GM23338 (cell line): ENCODE measurements at regions not wholly inside any gene's neighbourhood (a gene's known extent, or its start where the extent isn't known, plus 50 kb on each side); places are given as distances from the start of the nearest gene placed in this dataset.

ENCODE experiments used
- ATAC-seq: fragments of 200-7000 bp; cut with Tn5 transposase; 3 replicates; pipeline ENCODE4 v1.9.1; 2020
- DNase-seq: peaks from one replicate; pipeline ENCODE4 v3.0.0-alpha.2; 2015; ENCODE audit warnings: low spot score
- H2AFZ ChIP-seq: fragments of 200-600 bp; sonication (generic); 2 replicates; pipeline ENCODE4 v1.8.0; 2016; ENCODE audit warnings: antibody characterized with exemption, mild to moderate bottlenecking, moderate library complexity
- H3F3A ChIP-seq: fragments of 200-600 bp; sonication (generic); replicated peaks from 2 replicates; pipeline ENCODE4 v1.8.0; 2017; ENCODE audit warnings: antibody characterized with exemption, mixed run types, low read depth
- H3K27ac ChIP-seq: fragments of 200-600 bp; sonication (generic); 2 replicates; pipeline ENCODE4 v1.6.1; 2016; ENCODE audit warnings: low read depth
- H3K27me3 ChIP-seq: fragments of 200-600 bp; sonication (generic); 2 replicates; pipeline ENCODE4 v1.8.0; 2016; ENCODE audit warnings: mild to moderate bottlenecking, mixed run types, moderate library complexity; ENCODE audit not compliant: insufficient read depth
- H3K36me3 ChIP-seq: fragments of 200-600 bp; sonication (generic); 2 replicates; pipeline ENCODE4 v1.8.0; 2016; ENCODE audit warnings: mild to moderate bottlenecking; ENCODE audit not compliant: insufficient read depth
- H3K4me1 ChIP-seq: fragments of 200-600 bp; sonication (generic); 2 replicates; pipeline ENCODE4 v1.8.0; 2016; ENCODE audit warnings: mild to moderate bottlenecking, moderate library complexity; ENCODE audit not compliant: insufficient read depth
- H3K4me2 ChIP-seq: fragments of 200-600 bp; sonication (generic); 2 replicates; pipeline ENCODE4 v1.7.1; 2017; ENCODE audit warnings: mixed run types
- H3K4me3 ChIP-seq: fragments of 200-600 bp; sonication (generic); 2 replicates; pipeline ENCODE4 v1.6.1; 2016; ENCODE audit warnings: mixed run types
- H3K79me2 ChIP-seq: fragments of 200-600 bp; sonication (generic); replicated peaks from 2 replicates; pipeline ENCODE4 v1.8.0; 2017; ENCODE audit warnings: mild to moderate bottlenecking; ENCODE audit not compliant: insufficient read depth
- H3K9me2 ChIP-seq: fragments of 200-600 bp; sonication (generic); 2 replicates; pipeline ENCODE4 v1.8.0; 2017; ENCODE audit not compliant: insufficient read depth
- H4K20me1 ChIP-seq: fragments of 200-600 bp; sonication (generic); replicated peaks from 2 replicates; pipeline ENCODE4 v1.8.0; 2017; ENCODE audit warnings: mild to moderate bottlenecking; ENCODE audit not compliant: insufficient read depth
- H3K27ac Mint-ChIP-seq: 2 replicates; pipeline ENCODE4 v1.8.0; 2020; ENCODE audit warnings: inconsistent platforms, mild to moderate bottlenecking, moderate library complexity, mixed read lengths
- H3K27me3 Mint-ChIP-seq: 3 replicates; pipeline ENCODE4 v1.8.0; 2022; ENCODE audit warnings: low read depth, mild to moderate bottlenecking, moderate library complexity, mixed read lengths, inconsistent platforms; ENCODE audit not compliant: insufficient read depth, poor library complexity
- H3K36me3 Mint-ChIP-seq: 3 replicates; pipeline ENCODE4 v1.8.0; 2021; ENCODE audit warnings: low read depth, mild to moderate bottlenecking, inconsistent platforms, moderate library complexity, mixed read lengths
- H3K4me1 Mint-ChIP-seq: 3 replicates; pipeline ENCODE4 v1.8.0; 2020; ENCODE audit warnings: mild to moderate bottlenecking, inconsistent platforms, mixed read lengths
- H3K4me3 Mint-ChIP-seq: 3 replicates; pipeline ENCODE4 v1.8.0; 2021; ENCODE audit warnings: moderate library complexity, mild to moderate bottlenecking, inconsistent platforms, mixed read lengths
- H3K9me3 Mint-ChIP-seq: 3 replicates; pipeline ENCODE4 v1.8.0; 2020; ENCODE audit warnings: moderate library complexity, mild to moderate bottlenecking, inconsistent platforms, mixed read lengths
- CREB1 ChIP-seq: fragments of 250-450 bp; sonication (Bioruptor Pico); IDR thresholded peaks from 2 replicates; pipeline ENCODE4 v1.5.0; 2020; ENCODE audit warnings: low read depth, mild to moderate bottlenecking, moderate library complexity
- JUNB ChIP-seq: IDR thresholded peaks from one replicate; pipeline ENCODE4 v1.6.1; 2016; ENCODE audit warnings: antibody characterized with exemption; ENCODE audit not compliant: unreplicated experiment
- NANOG ChIP-seq: IDR thresholded peaks from 2 replicates; pipeline ENCODE4 v1.6.1; 2016; ENCODE audit warnings: antibody characterized with exemption, borderline replicate concordance
- POLR2AphosphoS5 ChIP-seq: IDR thresholded peaks from 2 replicates; pipeline ENCODE4 v1.6.1; 2016; ENCODE audit warnings: antibody characterized with exemption, low read depth
- ZNF114 ChIP-seq: fragments of 250-450 bp; sonication (Bioruptor Pico); IDR thresholded peaks from 2 replicates; pipeline ENCODE4 v1.5.0; 2020; ENCODE audit warnings: mild to moderate bottlenecking, moderate library complexity
- ZNF331 ChIP-seq: fragments of 250-450 bp; sonication (Bioruptor Pico); IDR thresholded peaks from 2 replicates; pipeline ENCODE4 v1.5.0; 2020; ENCODE audit warnings: low read depth, mild to moderate bottlenecking, moderate library complexity
- TF ChIP-seq, protein P1 (sequence below): fragments of 250-450 bp; sonication (Bioruptor Pico); IDR thresholded peaks from 2 replicates; pipeline ENCODE4 v1.5.0; 2020; ENCODE audit warnings: mild to moderate bottlenecking, moderate library complexity
- TF ChIP-seq, protein P2 (sequence below): IDR thresholded peaks from one replicate; pipeline ENCODE4 v1.6.1; 2018; ENCODE audit warnings: antibody characterized with exemption; ENCODE audit not compliant: unreplicated experiment
- TF ChIP-seq, protein P3 (sequence below): IDR thresholded peaks from 2 replicates; pipeline ENCODE4 v1.6.1; 2016; ENCODE audit warnings: antibody characterized with exemption

DNA sequence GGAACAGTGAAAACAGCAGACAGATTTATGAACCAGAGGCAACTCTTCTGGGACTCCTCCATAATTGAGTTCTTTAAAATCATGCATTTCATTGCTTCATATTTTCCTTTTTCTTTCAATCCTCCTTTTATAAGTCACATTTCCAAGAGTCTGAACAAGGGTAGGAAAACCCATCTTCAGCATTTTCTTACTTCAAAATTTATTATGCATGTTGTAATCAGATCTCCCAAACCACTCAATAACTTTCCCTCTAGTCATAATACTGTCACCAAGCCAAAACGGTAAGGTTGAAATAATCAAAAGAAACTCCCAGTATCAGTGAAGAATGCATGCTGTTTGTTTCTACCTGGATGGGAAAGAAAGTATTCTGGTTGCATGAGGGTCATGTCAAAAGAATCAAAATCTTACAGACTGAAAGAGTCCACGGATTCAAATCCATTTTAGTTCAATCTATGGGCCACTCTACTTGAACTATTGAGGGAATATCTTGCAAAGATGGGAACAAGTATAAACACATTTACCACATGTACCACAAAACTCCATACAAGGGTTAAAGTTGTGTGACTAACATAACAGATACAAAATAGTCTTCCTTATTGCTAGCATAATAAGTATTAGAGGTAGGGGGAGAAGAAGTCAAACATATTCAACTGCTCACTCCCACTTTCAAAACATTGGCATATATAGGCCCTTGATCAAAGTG lies 797.3 kb downstream of the MAT2B start:
- DNase-seq (no peak), ATAC-seq (no peak)
- Mint-ChIP-seq H3K9me3 (no peaks in the 10 kb centered on the region), H3K4me3 (no peak overlapping the region), H3K27ac (no peak overlapping the region), H3K27me3 (no peaks in the 10 kb centered on the region), H3K36me3 (no peaks in the 10 kb centered on the region), H3K4me1 (peaks cover 4% of the 10 kb centered on the region; the same call in 2 of the 3 replicates)
- no peak overlapping the region for H3K27ac ChIP-seq
- TF ChIP-seq POLR2AphosphoS5 (no peak), CREB1 (CRISPR knock-in tag) (no peak), JUNB (no peak), ZNF114 (CRISPR knock-in tag) (no peak)
- no peaks in the 10 kb centered on the region for H3K27me3 ChIP-seq
- H3K79me2 ChIP-seq: no peaks in the 10 kb centered on the region
- H3K4me2 ChIP-seq: no peak overlapping the region
- H3K36me3 ChIP-seq: no peaks in the 10 kb centered on the region
- no peaks in the 10 kb centered on the region for H3F3A ChIP-seq
- no peaks in the 10 kb centered on the region; the same call in 1 of the 2 replicates for H3K4me1 ChIP-seq
- H4K20me1 ChIP-seq: no peaks in the 10 kb centered on the region
- no peaks in the 10 kb centered on the region; the same call in 1 of the 2 replicates for H3K9me2 ChIP-seq
- no peak overlapping the region for H3K4me3 ChIP-seq
- H2AFZ ChIP-seq: no peak overlapping the region

DNA sequence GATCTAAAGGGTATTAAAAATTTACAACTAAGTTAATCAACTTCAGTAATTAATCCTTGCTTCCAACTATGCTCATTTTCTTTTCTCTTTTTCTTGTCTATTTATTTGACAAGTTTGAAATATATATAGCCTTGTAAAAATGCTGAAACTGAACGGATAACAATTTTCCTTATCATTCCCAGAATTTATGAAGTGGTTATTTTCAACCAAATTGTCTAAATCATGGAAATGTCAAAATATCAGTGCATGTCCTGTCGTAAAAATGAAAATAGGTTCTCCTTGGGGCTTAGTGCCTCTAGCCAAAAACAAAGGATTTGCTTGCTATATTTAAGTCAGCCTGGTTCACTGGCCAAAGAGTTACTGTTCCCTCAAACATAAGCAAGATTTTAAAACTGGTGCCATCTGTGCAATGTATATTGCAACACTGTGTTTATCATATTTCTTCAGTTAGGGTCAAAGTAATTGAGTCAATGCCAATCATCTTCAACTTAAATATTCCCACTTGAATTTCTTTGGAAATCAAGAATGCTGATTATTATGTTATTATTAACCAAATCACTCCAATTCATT lies 798.3 kb downstream of the MAT2B start:
- no peak overlapping the region for H3K27ac Mint-ChIP-seq
- H3K27me3 Mint-ChIP-seq: no peaks in the 10 kb centered on the region
- H3K36me3 Mint-ChIP-seq: no peaks in the 10 kb centered on the region
- no peak for TF ChIP-seq NANOG
- TF ChIP-seq CREB1 (CRISPR knock-in tag): no peak
- TF ChIP-seq, protein P1, sequence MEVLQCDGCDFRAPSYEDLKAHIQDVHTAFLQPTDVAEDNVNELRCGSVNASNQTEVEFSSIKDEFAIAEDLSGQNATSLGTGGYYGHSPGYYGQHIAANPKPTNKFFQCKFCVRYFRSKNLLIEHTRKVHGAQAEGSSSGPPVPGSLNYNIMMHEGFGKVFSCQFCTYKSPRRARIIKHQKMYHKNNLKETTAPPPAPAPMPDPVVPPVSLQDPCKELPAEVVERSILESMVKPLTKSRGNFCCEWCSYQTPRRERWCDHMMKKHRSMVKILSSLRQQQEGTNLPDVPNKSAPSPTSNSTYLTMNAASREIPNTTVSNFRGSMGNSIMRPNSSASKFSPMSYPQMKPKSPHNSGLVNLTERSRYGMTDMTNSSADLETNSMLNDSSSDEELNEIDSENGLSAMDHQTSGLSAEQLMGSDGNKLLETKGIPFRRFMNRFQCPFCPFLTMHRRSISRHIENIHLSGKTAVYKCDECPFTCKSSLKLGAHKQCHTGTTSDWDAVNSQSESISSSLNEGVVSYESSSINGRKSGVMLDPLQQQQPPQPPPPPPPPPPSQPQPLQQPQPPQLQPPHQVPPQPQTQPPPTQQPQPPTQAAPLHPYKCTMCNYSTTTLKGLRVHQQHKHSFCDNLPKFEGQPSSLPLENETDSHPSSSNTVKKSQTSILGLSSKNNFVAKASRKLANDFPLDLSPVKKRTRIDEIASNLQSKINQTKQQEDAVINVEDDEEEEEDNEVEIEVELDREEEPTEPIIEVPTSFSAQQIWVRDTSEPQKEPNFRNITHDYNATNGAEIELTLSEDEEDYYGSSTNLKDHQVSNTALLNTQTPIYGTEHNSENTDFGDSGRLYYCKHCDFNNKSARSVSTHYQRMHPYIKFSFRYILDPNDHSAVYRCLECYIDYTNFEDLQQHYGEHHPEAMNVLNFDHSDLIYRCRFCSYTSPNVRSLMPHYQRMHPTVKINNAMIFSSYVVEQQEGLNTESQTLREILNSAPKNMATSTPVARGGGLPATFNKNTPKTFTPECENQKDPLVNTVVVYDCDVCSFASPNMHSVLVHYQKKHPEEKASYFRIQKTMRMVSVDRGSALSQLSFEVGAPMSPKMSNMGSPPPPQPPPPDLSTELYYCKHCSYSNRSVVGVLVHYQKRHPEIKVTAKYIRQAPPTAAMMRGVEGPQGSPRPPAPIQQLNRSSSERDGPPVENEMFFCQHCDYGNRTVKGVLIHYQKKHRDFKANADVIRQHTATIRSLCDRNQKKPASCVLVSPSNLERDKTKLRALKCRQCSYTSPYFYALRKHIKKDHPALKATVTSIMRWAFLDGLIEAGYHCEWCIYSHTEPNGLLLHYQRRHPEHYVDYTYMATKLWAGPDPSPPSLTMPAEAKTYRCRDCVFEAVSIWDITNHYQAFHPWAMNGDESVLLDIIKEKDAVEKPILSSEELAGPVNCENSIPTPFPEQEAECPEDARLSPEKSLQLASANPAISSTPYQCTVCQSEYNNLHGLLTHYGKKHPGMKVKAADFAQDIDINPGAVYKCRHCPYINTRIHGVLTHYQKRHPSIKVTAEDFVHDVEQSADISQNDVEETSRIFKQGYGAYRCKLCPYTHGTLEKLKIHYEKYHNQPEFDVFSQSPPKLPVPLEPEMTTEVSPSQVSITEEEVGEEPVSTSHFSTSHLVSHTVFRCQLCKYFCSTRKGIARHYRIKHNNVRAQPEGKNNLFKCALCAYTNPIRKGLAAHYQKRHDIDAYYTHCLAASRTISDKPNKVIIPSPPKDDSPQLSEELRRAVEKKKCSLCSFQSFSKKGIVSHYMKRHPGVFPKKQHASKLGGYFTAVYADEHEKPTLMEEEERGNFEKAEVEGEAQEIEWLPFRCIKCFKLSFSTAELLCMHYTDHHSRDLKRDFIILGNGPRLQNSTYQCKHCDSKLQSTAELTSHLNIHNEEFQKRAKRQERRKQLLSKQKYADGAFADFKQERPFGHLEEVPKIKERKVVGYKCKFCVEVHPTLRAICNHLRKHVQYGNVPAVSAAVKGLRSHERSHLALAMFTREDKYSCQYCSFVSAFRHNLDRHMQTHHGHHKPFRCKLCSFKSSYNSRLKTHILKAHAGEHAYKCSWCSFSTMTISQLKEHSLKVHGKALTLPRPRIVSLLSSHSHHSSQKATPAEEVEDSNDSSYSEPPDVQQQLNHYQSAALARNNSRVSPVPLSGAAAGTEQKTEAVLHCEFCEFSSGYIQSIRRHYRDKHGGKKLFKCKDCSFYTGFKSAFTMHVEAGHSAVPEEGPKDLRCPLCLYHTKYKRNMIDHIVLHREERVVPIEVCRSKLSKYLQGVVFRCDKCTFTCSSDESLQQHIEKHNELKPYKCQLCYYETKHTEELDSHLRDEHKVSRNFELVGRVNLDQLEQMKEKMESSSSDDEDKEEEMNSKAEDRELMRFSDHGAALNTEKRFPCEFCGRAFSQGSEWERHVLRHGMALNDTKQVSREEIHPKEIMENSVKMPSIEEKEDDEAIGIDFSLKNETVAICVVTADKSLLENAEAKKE: no peak
- TF ChIP-seq, protein P2, sequence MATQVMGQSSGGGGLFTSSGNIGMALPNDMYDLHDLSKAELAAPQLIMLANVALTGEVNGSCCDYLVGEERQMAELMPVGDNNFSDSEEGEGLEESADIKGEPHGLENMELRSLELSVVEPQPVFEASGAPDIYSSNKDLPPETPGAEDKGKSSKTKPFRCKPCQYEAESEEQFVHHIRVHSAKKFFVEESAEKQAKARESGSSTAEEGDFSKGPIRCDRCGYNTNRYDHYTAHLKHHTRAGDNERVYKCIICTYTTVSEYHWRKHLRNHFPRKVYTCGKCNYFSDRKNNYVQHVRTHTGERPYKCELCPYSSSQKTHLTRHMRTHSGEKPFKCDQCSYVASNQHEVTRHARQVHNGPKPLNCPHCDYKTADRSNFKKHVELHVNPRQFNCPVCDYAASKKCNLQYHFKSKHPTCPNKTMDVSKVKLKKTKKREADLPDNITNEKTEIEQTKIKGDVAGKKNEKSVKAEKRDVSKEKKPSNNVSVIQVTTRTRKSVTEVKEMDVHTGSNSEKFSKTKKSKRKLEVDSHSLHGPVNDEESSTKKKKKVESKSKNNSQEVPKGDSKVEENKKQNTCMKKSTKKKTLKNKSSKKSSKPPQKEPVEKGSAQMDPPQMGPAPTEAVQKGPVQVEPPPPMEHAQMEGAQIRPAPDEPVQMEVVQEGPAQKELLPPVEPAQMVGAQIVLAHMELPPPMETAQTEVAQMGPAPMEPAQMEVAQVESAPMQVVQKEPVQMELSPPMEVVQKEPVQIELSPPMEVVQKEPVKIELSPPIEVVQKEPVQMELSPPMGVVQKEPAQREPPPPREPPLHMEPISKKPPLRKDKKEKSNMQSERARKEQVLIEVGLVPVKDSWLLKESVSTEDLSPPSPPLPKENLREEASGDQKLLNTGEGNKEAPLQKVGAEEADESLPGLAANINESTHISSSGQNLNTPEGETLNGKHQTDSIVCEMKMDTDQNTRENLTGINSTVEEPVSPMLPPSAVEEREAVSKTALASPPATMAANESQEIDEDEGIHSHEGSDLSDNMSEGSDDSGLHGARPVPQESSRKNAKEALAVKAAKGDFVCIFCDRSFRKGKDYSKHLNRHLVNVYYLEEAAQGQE: no peak
- no peak for TF ChIP-seq ZNF331 (CRISPR knock-in tag)
- TF ChIP-seq, protein P3, sequence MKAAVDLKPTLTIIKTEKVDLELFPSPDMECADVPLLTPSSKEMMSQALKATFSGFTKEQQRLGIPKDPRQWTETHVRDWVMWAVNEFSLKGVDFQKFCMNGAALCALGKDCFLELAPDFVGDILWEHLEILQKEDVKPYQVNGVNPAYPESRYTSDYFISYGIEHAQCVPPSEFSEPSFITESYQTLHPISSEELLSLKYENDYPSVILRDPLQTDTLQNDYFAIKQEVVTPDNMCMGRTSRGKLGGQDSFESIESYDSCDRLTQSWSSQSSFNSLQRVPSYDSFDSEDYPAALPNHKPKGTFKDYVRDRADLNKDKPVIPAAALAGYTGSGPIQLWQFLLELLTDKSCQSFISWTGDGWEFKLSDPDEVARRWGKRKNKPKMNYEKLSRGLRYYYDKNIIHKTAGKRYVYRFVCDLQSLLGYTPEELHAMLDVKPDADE: no peak

More for the DNA sequence above, 798.3 kb downstream of the MAT2B start:
- Histone ChIP-seq H4K20me1 (no peaks in the 10 kb centered on the region), H3K79me2 (no peaks in the 10 kb centered on the region), H3K36me3 (no peaks in the 10 kb centered on the region), H3K4me3 (no peak overlapping the region), H3K9me2 (no peaks in the 10 kb centered on the region; the same call in 1 of the 2 replicates), H3F3A (no peaks in the 10 kb centered on the region), H3K4me1 (no peaks in the 10 kb centered on the region), H2AFZ (no peak overlapping the region), H3K27ac (no peak overlapping the region), H3K27me3 (no peaks in the 10 kb centered on the region), H3K4me2 (no peak overlapping the region)
- no peak for ATAC-seq
- no peak for DNase-seq
- Mint-ChIP-seq H3K4me1 (no peaks in the 10 kb centered on the region; the same call in 2 of the 3 replicates), H3K9me3 (no peaks in the 10 kb centered on the region), H3K4me3 (no peak overlapping the region)
